HG03135 (cell line): ENCODE measurements at regions not wholly inside any gene's neighbourhood (a gene's known extent, or its start where the extent isn't known, plus 50 kb on each side); places are given as distances from the start of the nearest gene placed in this dataset.
"Not testable (repeated sequence)": the region's sequence is repeated elsewhere in the genome, so short reads cannot be mapped to it uniquely, and the experiment has no call there.

Source experiments
- ATAC-seq: cut with Tn5 transposase; IDR thresholded peaks from one replicate; pipeline ENCODE4 v1.9.1; 2021; ENCODE audit warnings: mild to moderate bottlenecking, moderate library complexity; ENCODE audit not compliant: unreplicated experiment

GRCh38 chr2:13334545-13334944 is 617.8 kb downstream of the TRIB2 start:
- ATAC-seq, result no peak

DNA sequence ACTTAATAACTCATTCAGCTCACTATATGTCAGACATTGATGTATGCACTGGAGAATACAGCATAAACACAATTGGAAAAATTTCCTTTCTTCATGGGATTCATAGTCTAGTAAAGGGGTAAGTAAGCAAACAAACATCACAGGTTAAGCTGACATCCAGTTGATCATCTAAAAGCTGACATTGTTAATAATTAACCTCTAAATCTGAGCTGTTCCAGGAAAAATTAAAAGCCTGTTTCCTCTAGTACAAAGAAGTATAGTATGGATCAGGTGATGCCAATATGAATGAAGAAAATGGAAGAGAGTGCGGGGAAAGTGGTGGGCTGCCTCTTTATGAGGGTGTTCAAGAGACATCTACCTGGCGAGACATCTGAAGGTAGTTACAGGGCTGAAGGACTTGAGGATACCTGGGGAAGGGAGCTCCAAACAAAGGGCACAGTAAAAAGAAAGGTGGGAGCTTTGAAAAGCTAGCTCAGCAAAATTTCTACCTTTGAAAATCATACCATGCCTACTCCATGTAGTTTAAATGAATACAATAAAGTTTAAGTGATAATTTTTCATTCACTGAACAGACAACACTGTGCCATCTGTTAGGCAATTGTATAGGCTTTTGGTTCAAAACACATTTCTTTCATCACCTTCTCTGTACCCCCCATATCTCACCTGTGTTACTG is 619.3 kb downstream of the TRIB2 start:
- ATAC-seq, result no peak

GRCh38 chr2:13351068-13351467 is 634.3 kb downstream of the TRIB2 start:
- no peak for ATAC-seq

GRCh38 chr2:13353083-13353482 is 636.3 kb downstream of the TRIB2 start:
- no peak for ATAC-seq

- ATAC-seq, result no peak
Observed at GRCh38 chr2:13354031-13354430, 637.3 kb downstream of the TRIB2 start.

DNA sequence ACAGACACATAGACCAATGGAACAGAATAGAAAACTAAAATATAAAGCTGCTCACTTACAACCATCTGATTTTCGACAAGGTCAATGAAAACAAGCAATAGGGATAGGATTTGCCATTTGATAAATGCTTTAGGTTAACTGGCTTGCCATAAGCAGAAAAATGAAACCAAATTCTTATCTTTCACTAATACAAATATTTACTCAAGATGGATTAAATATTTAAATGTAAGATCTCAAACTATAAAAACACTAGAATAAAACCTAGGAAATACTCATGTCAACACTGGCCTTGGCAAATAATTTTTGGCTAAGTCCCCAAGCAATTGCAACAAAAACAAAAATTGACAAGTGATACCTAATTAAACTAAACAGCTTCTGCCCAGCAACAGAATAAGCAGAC is 665.2 kb downstream of the TRIB2 start:
- ATAC-seq, result not testable (repeated sequence)

DNA sequence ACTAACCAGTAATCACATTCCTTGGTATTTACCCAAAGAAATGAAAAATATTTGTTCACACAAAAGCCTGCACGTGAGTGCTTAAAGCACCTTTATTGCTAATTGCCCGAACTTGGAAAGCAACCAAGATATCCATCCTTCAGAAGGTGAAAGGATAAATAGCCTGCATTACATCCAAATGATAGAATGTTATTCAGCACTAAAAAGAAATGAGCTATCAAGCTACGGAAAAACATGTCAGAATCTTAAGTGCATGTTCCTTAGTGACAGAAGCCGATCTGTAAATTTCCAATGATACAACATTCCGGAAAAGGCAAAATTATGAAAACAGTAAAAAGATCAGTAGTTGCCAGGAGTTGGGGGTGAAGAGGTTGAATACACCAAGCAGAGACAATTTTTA is 672.4 kb downstream of the TRIB2 start:
- ATAC-seq, result not testable (repeated sequence)

DNA sequence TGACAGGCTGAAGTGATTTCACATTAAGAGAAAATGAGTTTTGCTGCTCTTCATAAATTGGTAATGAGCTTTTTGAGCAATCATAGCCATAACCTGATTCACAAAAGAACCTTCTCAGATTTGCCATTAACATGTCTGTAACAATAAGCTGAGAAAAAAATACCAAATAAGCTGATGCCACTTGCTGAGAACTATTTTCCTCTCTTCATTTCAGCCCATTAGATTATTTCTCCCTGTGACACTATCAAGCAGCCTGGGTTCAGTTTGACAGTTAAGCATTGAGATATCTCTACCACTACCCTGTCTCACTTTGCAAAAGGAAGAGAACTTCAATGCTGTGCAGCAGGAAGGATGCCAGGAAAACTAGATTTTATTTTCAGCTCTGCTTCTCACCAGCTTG is 673.9 kb downstream of the TRIB2 start:
- no peak for ATAC-seq

DNA sequence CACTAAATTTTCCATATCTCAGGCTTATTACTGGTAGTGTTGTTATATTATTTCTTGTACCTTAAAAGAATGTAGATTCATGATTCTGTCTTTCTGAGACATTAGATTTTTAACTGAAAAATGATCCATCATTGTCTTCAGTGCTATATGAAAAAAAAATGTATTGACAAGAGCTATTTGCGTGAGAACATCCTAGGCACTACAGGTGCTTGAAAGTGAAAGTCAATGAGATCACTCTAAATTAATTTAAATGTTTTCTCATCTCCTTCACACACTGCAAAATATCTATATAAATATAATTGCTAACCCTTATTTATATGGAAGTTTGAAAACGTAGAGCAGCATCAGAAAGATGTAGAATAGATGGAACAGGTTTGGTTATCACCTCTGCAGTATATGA is 684.6 kb downstream of the TRIB2 start:
- no peak for ATAC-seq

DNA sequence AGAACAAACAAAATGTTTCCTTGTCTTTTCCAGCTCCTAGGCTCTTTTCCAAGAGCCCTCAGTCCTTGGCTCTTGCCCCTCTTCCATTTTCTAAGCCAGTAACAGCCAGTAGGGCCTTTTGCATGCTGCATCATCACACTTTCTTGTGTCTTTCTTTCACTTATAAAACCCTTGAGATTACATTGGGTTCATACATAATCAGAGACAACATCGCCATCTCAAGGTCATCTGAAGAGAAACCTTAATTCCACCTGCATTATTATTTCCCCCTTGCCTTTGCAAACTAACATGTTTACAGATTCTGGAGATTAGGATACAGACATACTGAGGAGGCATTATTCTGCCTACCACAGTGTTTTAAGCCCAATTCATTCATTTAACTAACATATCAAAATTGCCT is 697.3 kb downstream of the TRIB2 start:
- no peak for ATAC-seq

DNA sequence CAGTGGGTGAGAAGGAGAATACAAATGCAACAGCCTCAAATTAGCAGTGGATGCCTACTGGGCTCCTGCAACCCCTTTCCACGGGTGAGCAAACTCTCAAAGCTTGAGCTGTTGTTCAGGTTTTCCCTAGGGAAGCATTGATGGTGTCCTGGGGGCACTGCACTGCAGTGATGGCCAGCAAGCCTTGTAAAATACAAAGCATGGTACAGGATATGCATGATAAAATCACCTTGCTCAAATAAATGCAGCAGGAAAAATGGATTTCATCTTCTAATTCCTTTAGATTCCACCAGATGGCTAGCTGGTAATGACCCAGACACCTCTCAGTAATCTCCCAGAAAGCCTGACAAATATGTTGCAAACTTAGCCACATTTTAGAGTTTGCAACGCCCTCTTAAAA is 698.2 kb downstream of the TRIB2 start:
- ATAC-seq, result no peak

GRCh38 chr2:13433954-13434353 is 717.2 kb downstream of the TRIB2 start:
- ATAC-seq, result no peak

GRCh38 chr2:13443554-13444261 is 727.0 kb downstream of the TRIB2 start:
- not testable (repeated sequence) for ATAC-seq

DNA sequence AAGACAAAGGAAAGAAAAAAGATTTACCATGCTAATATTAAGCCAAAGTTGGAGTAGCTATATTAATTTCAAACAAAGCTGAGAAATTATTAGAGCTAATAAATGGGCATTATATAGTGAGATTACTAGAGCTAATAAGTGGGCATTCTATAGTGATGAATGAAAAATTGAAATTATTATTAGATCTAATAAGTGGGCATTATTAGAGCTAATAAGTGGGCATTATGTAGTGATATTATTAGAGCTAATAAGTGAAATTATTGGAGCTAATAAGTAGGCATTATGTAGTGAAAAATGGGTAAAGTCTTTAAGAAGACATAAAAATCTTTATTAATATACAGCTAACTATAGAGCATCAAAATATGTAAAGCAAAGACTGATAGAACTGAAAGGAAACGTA is 745.7 kb downstream of the TRIB2 start:
- no peak for ATAC-seq

- no peak for ATAC-seq
Observed at GRCh38 chr2:13466076-13466475, 749.3 kb downstream of the TRIB2 start.

DNA sequence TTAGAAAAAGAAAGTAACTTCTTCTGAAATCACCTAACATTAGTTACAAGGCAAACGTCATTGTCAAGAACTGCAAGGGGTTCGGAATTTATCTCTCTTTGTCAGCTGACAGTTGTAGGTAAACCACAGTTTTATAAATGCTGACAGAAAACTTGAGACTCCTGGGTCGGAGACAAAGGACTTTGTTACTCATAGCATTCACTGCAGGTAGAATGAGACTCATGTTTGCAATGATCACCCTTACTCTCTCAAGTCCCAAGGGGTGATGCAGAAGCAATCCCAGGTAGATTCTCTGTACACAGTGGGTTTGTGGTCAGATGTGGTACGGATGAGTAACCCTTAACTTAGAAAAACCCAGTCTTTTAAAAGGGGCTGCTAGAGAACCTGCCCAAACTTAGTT is 757.8 kb downstream of the TRIB2 start:
- ATAC-seq, result no peak

DNA sequence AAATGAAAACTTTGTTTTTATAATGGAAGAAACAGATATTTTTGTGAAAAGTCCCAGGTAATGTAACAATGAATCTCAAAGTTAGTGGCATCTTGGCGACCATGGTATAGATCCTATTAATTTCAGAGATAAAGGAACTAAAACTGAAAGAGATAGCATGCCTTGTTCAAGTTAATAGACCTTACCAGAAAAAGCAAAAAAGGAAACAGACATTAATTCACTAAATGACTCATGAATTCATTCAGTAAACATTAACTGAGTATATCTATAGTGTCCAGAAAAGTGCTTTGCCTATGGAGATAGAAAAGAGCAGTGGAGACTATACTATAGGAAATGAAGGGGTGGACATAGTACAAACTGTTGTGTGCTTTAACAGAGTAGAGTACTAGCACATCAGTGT is 763.3 kb downstream of the TRIB2 start:
- peak; percentile 85 for ATAC-seq

DNA sequence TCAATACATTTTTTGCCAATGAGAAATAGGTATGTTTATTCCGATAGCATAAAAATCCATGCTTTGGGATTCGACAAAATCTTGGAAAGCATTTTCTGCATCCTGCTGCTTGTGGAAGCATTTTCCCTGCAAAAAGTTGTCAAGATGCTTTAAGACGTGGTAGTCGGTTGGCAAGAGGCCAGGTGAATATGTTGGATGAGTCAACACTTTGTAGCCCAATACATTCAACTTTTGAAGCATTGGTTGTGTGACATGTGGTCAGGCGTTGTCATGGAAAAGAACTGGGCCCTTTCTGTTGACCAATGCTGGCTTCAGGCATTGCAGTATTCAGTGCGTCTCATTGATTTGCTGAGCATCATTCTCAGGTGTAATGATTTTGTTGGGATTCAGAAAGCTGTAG is 764.5 kb downstream of the TRIB2 start:
- no peak for ATAC-seq

- ATAC-seq, result no peak
Observed at GRCh38 chr2:13485256-13485655, 768.5 kb downstream of the TRIB2 start.

DNA sequence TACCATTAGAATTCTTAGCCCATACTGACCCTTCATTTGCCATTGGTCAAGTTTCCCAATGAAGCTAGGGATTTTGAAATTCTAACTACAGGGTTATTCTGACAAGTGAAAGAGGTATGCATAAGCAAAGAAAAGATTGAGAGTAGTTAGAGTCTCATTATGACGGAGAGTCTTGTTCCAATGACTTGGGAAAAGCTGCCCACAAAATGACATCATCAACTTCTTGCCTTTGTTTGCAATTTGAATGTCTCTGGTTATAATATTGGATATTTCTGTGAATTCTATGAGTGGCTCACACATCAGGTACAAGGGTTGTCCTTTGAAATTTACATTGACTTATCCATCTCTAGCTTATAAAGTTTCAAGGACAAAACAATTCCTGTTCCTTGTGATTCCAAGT is 772.2 kb downstream of the TRIB2 start:
- no peak for ATAC-seq

GRCh38 chr2:13492262-13492661 is 775.5 kb downstream of the TRIB2 start:
- ATAC-seq, result no peak

GRCh38 chr2:13495051-13495450 is 778.3 kb downstream of the TRIB2 start:
- no peak for ATAC-seq

GRCh38 chr2:13504808-13505207 is 788.1 kb downstream of the TRIB2 start:
- ATAC-seq, result peak; percentile 84
